HepG2 (cell line): ENCODE measurements at regions not wholly inside any gene's neighbourhood (a gene's known extent, or its start where the extent isn't known, plus 50 kb on each side); places are given as distances from the start of the nearest gene placed in this dataset.

ENCODE experiments used
- ATAC-seq: fragments of 200-7000 bp; cut with Tn5 transposase; 3 replicates; pipeline ENCODE4 v1.9.1; 2020; ENCODE audit warnings: mild to moderate bottlenecking, moderate library complexity
- BruUV-seq: library from RNA; stranded (reverse); fragments of 400-500 nt; replicated peaks from 2 replicates; lab custom pipeline; 2021; lab: Mats Ljungman, UMichigan
- CTCF ChIA-PET: fragments of 300-600 bp; formaldehyde crosslinking; extraction: SDS; loops from one replicate; lab custom pipeline; 2021; ENCODE audit warnings: low total read pairs, inconsistent platforms, low intra/inter-chr PET ratio; lab: Yijun Ruan, JAX
- POLR2A ChIA-PET: fragments of 350-600 bp; sonication (Branson Sonifier 250); formaldehyde crosslinking; loops from one replicate; lab custom pipeline; 2020; ENCODE audit warnings: antibody characterized with exemption, inconsistent platforms; lab: Yijun Ruan, JAX
- DNase-seq: peaks from one replicate; pipeline ENCODE4 v3.0.0-alpha.2; 2015; ENCODE audit warnings: low spot score
- FAIRE-seq: peaks from 3 replicates; lab custom pipeline; 2011; peaks lifted over from hg19 to GRCh38; lab: Jason Lieb, UNC
- H2AFZ ChIP-seq: one replicate; pipeline ENCODE4 v1.6.1; 2011; ENCODE audit warnings: low read length, inconsistent platforms
- H3K27ac ChIP-seq: fragments of 300-600 bp; 3 replicates; pipeline ENCODE4 v1.8.0; 2011; ENCODE audit warnings: mixed run types, mild to moderate bottlenecking, mixed read lengths, low read length, inconsistent platforms; ENCODE audit not compliant: insufficient read depth; ENCODE audit errors: extremely low read length
- H3K27me3 ChIP-seq, 2 experiments: fragments of 200-600 bp in 1 of 2; 2 replicates in 1 of 2; 3 replicates in 1 of 2; pipeline versions ENCODE4 v1.6.0 to v1.8.0; 2011; ENCODE audit warnings: low read length in 2 of 2, mild to moderate bottlenecking in 2 of 2, moderate library complexity in 2 of 2, inconsistent platforms in 1 of 2; ENCODE audit not compliant: insufficient read depth in 2 of 2, control insufficient read depth in 1 of 2
- H3K36me3 ChIP-seq, 2 experiments: fragments of 200-600 bp in 1 of 2; replicated peaks in 1 of 2; 2 replicates in 1 of 2; 3 replicates in 1 of 2; pipeline versions ENCODE4 v1.5.1 to v1.8.0; 2011; ENCODE audit warnings: low read length in 2 of 2, inconsistent platforms in 1 of 2; ENCODE audit not compliant: insufficient read depth in 2 of 2, control insufficient read depth in 1 of 2
- H3K4me1 ChIP-seq: 2 replicates; pipeline ENCODE4 v1.5.1; 2012; ENCODE audit warnings: low read length, inconsistent platforms; ENCODE audit not compliant: insufficient read depth
- H3K4me2 ChIP-seq: 2 replicates; pipeline ENCODE4 v1.6.0; 2011; ENCODE audit warnings: low read depth, low read length, inconsistent platforms
- H3K4me3 ChIP-seq, 3 experiments: fragments of 200-600 bp in 1 of 3; sonication (generic), shearing (Covaris generic) in 1 of 3; replicated peaks in 1 of 3; 2 replicates each; pipeline ENCODE4 v1.5.1; 2011 to 2016; ENCODE audit warnings: low read length in 3 of 3, inconsistent platforms in 2 of 3, low read depth in 2 of 3, mild to moderate bottlenecking in 2 of 3, control low read depth in 1 of 3, mixed read lengths in 1 of 3; ENCODE audit not compliant: insufficient read depth in 1 of 3
- H3K79me2 ChIP-seq: one replicate; pipeline ENCODE4 v1.6.1; 2011; ENCODE audit warnings: low read length, inconsistent platforms; ENCODE audit not compliant: insufficient read depth
- H3K9ac ChIP-seq: 2 replicates; pipeline ENCODE4 v1.6.0; 2011; ENCODE audit warnings: mild to moderate bottlenecking, low read depth, low read length, inconsistent platforms; ENCODE audit not compliant: insufficient read depth
- H3K9me3 ChIP-seq: 2 replicates; pipeline ENCODE4 v1.5.1; 2012; ENCODE audit warnings: mild to moderate bottlenecking, low read length
- H4K20me1 ChIP-seq: 2 replicates; pipeline ENCODE4 v1.6.0; 2011; ENCODE audit warnings: inconsistent platforms, mild to moderate bottlenecking, low read length, moderate library complexity; ENCODE audit not compliant: insufficient read depth
- AGO2 ChIP-seq: fragments of 200-400 bp; formaldehyde crosslinking; optimal IDR thresholded peaks from 2 replicates; pipeline ENCODE3; 2017; ENCODE audit warnings: mild to moderate bottlenecking, low read depth, low read length, moderate library complexity
- ARID5B ChIP-seq: IDR thresholded peaks from 2 replicates; pipeline ENCODE4 v1.4.0; 2020; ENCODE audit warnings: mild to moderate bottlenecking, missing genetic modification reagents
- ELF3 ChIP-seq: IDR thresholded peaks from 2 replicates; pipeline ENCODE4 v1.6.1; 2016; ENCODE audit warnings: missing genetic modification reagents, missing compliant biosample characterization
- NONO ChIP-seq, 2 experiments: fragments of 450-650 bp in 1 of 2; sonication (generic) in 1 of 2; formaldehyde crosslinking in 1 of 2; IDR thresholded peaks in 1 of 2; conservative IDR thresholded peaks in 1 of 2; 2 replicates each; pipeline versions ENCODE4 v1.6.1 to v1.8.0; 2017 to 2022; ENCODE audit warnings: mild to moderate bottlenecking in 1 of 2, missing genetic modification reagents in 1 of 2, moderate library complexity in 1 of 2
- SMARCC2 ChIP-seq: fragments of 450-650 bp; IDR thresholded peaks from 2 replicates; pipeline ENCODE4 v1.6.1; 2017; ENCODE audit warnings: antibody characterized with exemption, mild to moderate bottlenecking
- TERF1 ChIP-seq: sonication (generic); formaldehyde crosslinking; IDR thresholded peaks from 2 replicates; pipeline ENCODE4 v1.8.0; 2022; ENCODE audit warnings: mild to moderate bottlenecking, missing genetic modification reagents, moderate library complexity
- ZXDC ChIP-seq: sonication (generic); formaldehyde crosslinking; IDR thresholded peaks from 2 replicates; pipeline ENCODE4 v1.5.0; 2020; ENCODE audit warnings: mild to moderate bottlenecking, missing genetic modification reagents
- WGBS: methylation state at CpG from one replicate; pipeline ENCODE4 v1.1.6; 2017; ENCODE audit warnings: low lambda C conversion rate; 5-methylcytosine and 5-hydroxymethylcytosine counted together
- in situ Hi-C: cut with HindIII; loops from 2 replicates; pipeline ENCODE4 v1.10.0; 2017; ENCODE audit warnings: low pct_unique_long_range_greater_than_20kb; ENCODE audit not compliant: extremely low pct_ligation_motif_present
- intact Hi-C: fragments of 100-400 bp; cut with micrococcal nuclease; formaldehyde crosslinking; loops from one replicate; pipeline ENCODE4 v1.10.0; 2022; ENCODE audit not compliant: unreplicated experiment

- H3K4me1 ChIP-seq: no peaks in the 10 kb centered on the region
- CTCF ChIA-PET: no interaction called here
- no peak overlapping the region for H3K4me2 ChIP-seq
- no peak overlapping the region for H2AFZ ChIP-seq
- no peak for TF ChIP-seq TERF1 (CRISPR knock-in tag)
- no peak for TF ChIP-seq SMARCC2
- no peak overlapping the region for H3K9ac ChIP-seq
- no TSS peak for BruUV-seq
- H4K20me1 ChIP-seq: no peaks in the 10 kb centered on the region
- no peaks in the 10 kb centered on the region for H3K79me2 ChIP-seq
- intact Hi-C loops: no loop called here
- 0 out of 5 replicates have a peak, but pooled peaks cover 0 to 3% of the 10 kb centered on the region in 2 experiments for H3K27me3 ChIP-seq
- no peak overlapping the region for H3K4me3 ChIP-seq
- WGBS: 0% methylated on average over 1 of the region's 1 CpG
- no peak for DNase-seq
- no peaks in the 10 kb centered on the region for H3K9me3 ChIP-seq
- no peaks in the 10 kb centered on the region for H3K36me3 ChIP-seq
- H3K27ac ChIP-seq: no peak overlapping the region
- POLR2A ChIA-PET: no interaction called here
- in situ Hi-C loops: no loop called here
- FAIRE-seq: no peak
- no peak for ATAC-seq
Observed at GRCh38 chr3:106877627-106878026, 499.6 kb upstream of the CCDC54 start.

GRCh38 chr3:106880206-106880605 lies 497.0 kb upstream of the CCDC54 start:
- POLR2A ChIA-PET: no interaction called here
- in situ Hi-C loops: no loop called here
- Histone ChIP-seq H3K79me2 (no peaks in the 10 kb centered on the region), H2AFZ (no peak overlapping the region), H3K9ac (no peak overlapping the region), H3K9me3 (no peaks in the 10 kb centered on the region), H3K27ac (no peak overlapping the region), H3K36me3 (no peaks in the 10 kb centered on the region), H4K20me1 (no peaks in the 10 kb centered on the region), H3K4me3 (no peak overlapping the region), H3K4me1 (no peaks in the 10 kb centered on the region), H3K4me2 (no peak overlapping the region), H3K27me3 (no peaks in the 10 kb centered on the region)
- ATAC-seq (no peak), FAIRE-seq (no peak), DNase-seq (no peak)
- intact Hi-C loops: no loop called here
- BruUV-seq: no TSS peak
- CTCF ChIA-PET: no interaction called here
- WGBS: 0% methylated on average over 1 of the region's 1 CpG
- TF ChIP-seq AGO2: no peak
- no peak for TF ChIP-seq ZXDC (CRISPR knock-in tag)
- no peak for TF ChIP-seq NONO (IDR thresholded peaks at IDR 0.05)
- no peak for TF ChIP-seq NONO (CRISPR knock-in tag; conservative IDR thresholded peaks at IDR 0.05)
- no peak for TF ChIP-seq ELF3
- TF ChIP-seq ARID5B: no peak
